ENCODE measurements at regions not wholly inside any gene's neighbourhood (a gene's known extent, or its start where the extent isn't known, plus 50 kb on each side); places are given as distances from the start of the nearest gene placed in this dataset.

DNA sequence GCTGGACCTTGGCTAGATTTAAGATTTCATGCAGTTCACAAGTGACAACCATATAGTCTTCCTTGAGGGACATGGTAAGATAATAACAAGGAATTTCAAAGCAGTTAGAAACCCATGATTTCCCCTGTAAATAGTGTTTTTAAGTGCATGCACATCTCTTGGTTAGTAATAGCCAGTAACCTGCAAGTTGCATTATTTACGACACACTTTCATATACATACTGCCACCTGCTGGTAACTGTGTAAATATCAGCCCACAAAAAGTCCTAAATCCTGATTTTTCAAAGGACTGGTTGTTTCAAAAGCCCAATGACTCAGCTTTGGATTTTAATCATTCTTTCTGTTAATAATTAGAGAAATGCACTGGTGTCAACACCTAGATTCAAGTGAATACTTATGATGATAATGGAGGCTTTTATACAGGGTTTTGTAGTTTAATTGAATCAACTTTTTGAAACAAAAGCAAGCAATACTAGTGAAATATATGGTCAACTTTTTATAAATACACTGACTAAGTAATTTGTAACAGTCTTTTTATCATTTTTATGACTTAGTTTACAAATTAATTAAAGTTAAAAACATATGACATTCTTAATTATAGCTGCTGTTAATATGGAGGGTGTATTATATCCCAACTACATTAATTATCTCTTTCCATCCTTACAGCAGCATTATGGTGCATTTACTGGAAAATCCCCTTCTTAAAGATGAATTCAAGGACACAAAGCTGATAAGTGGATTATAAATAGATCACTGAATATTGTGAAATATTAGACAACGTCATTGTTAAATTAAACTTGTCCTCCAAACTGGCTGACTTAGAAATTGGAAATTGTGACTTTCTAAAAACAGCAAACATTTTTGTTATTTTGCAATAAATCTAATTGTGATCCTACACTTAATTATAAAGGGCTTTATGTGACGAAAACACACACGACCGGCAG lies 367.7 kb upstream of the SEMA3D start:
- Histone ChIP-seq H2AFZ (ENCODE audit: low read length) (no peak overlapping the region), H3K4me2 (ENCODE audit: extremely low read depth, insufficient read depth, low read length) (no peak overlapping the region), H3K4me1 (ENCODE audit: control insufficient read depth, extremely low read depth, insufficient read depth, low read length) (no peaks in the 10 kb centered on the region), H3K9ac (ENCODE audit: insufficient read depth, low read length) (no peak overlapping the region), H3K4me3 (replicated peaks in 1 of 4; ENCODE audit: control extremely low read depth in 1 of 4, insufficient read depth in 1 of 4, low read depth in 3 of 4, low read length in 4 of 4) (no peak overlapping the region), H3K27me3 (ENCODE audit: control insufficient read depth, insufficient read depth, low read length) (no peaks in the 10 kb centered on the region), H3K79me2 (ENCODE audit: control insufficient read depth, insufficient read depth, low read length) (no peaks in the 10 kb centered on the region), H4K20me1 (ENCODE audit: control insufficient read depth, extremely low read depth, insufficient read depth, low read length) (no peaks in the 10 kb centered on the region), H3K27ac (ENCODE audit: insufficient read depth, low read length) (no peak overlapping the region), H3K9me3 (ENCODE audit: control insufficient read depth, insufficient read depth, low read depth, low read length) (no peaks in the 10 kb centered on the region), H3K36me3 (ENCODE audit: control insufficient read depth, insufficient read depth, low read length) (no peaks in the 10 kb centered on the region)
- no peak for TF ChIP-seq EZH2 (IDR thresholded peaks at IDR 0.05; ENCODE audit: low read length, missing control alignments)
- TF ChIP-seq, protein P1, sequence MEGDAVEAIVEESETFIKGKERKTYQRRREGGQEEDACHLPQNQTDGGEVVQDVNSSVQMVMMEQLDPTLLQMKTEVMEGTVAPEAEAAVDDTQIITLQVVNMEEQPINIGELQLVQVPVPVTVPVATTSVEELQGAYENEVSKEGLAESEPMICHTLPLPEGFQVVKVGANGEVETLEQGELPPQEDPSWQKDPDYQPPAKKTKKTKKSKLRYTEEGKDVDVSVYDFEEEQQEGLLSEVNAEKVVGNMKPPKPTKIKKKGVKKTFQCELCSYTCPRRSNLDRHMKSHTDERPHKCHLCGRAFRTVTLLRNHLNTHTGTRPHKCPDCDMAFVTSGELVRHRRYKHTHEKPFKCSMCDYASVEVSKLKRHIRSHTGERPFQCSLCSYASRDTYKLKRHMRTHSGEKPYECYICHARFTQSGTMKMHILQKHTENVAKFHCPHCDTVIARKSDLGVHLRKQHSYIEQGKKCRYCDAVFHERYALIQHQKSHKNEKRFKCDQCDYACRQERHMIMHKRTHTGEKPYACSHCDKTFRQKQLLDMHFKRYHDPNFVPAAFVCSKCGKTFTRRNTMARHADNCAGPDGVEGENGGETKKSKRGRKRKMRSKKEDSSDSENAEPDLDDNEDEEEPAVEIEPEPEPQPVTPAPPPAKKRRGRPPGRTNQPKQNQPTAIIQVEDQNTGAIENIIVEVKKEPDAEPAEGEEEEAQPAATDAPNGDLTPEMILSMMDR (conservative IDR thresholded peaks at IDR 0.05 in 1 of 2, IDR thresholded peaks at IDR 0.05 in 1 of 2; ENCODE audit: low read depth in 1 of 2, low read length in 2 of 2) = peak; percentile 52 to 70
- DNase-seq (ENCODE audit: low read depth in 2 of 2) = peak; percentile 71 to 88

DNA sequence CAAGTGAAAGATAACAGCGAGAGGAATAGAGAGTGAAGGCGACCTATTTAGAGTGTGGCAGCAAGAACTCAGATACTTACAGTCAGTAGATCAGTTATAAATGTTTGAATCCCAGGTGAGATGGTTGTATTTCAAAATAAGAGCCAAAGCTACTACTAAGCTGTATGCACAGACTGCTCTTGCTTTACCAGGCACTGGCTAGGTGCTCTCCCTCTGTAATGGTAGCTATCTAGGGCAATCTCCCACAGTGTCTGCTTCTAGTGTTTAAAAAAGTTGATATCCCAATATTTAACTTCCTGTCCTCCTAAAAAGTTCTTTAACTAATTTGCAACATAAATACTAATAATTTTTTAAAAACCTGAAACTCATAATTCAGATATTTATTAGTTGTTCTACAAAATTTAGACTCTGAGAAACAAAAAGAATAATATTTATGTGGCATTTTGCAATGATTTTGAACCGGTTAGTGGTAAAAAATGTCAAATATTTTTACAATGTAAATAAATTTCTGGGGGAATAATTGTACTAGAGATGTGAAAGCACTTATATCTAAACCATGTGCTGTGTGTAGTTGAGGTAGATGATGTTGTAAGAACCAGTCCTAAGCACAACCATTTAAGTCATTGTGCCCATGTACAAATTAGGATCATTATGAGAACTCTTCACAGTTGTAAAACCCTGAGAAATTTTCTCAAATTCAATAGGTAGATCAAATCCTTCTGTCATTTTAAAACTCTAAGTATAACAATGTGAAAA lies 349.3 kb upstream of the SEMA3D start:
- TF ChIP-seq, protein P1 (conservative IDR thresholded peaks at IDR 0.05 in 1 of 2, IDR thresholded peaks at IDR 0.05 in 1 of 2; ENCODE audit: low read depth in 1 of 2, low read length in 2 of 2) = no peak
- TF ChIP-seq EZH2 (IDR thresholded peaks at IDR 0.05; ENCODE audit: low read length, missing control alignments) = no peak
- H3K4me3 ChIP-seq (replicated peaks in 1 of 4; ENCODE audit: control extremely low read depth in 1 of 4, insufficient read depth in 1 of 4, low read depth in 3 of 4, low read length in 4 of 4) = no peak overlapping the region
- H3K27me3 ChIP-seq (ENCODE audit: control insufficient read depth, insufficient read depth, low read length) = no peaks in the 10 kb centered on the region
- no peak overlapping the region for H3K9ac ChIP-seq (ENCODE audit: insufficient read depth, low read length)
- no peak overlapping the region for H3K4me2 ChIP-seq (ENCODE audit: extremely low read depth, insufficient read depth, low read length)
- H3K79me2 ChIP-seq (ENCODE audit: control insufficient read depth, insufficient read depth, low read length) = no peaks in the 10 kb centered on the region
- no peaks in the 10 kb centered on the region for H3K4me1 ChIP-seq (ENCODE audit: control insufficient read depth, extremely low read depth, insufficient read depth, low read length)
- no peaks in the 10 kb centered on the region for H3K9me3 ChIP-seq (ENCODE audit: control insufficient read depth, insufficient read depth, low read depth, low read length)
- H4K20me1 ChIP-seq (ENCODE audit: control insufficient read depth, extremely low read depth, insufficient read depth, low read length) = no peaks in the 10 kb centered on the region
- DNase-seq (ENCODE audit: low read depth in 2 of 2) = no peak
- no peak overlapping the region for H2AFZ ChIP-seq (ENCODE audit: low read length)
- H3K27ac ChIP-seq (ENCODE audit: insufficient read depth, low read length) = no peak overlapping the region
- H3K36me3 ChIP-seq (ENCODE audit: control insufficient read depth, insufficient read depth, low read length) = no peaks in the 10 kb centered on the region

DNA sequence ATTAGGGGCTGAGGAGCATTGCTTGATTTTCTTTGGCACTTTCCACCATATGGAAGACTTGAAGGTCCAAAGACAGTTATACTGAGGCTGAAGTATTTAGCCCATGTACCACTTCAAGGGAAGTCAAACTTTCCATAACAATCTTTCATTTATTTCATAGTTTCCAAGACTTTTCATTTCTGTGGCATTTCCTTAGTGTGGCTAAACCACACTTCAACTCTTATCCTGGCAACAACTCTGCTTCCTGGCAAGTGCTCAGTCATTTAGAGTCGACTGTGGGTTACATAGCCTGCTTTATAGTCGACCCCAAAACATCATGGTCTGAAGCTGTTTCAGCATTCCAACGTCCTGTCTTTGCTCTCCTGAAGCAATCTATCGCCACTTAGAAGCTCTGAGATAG lies 343.0 kb upstream of the SEMA3D start:
- DNase-seq (ENCODE audit: low read depth in 2 of 2) = peak; percentile 53 to 96
- Histone ChIP-seq H3K79me2 (ENCODE audit: control insufficient read depth, insufficient read depth, low read length) (no peaks in the 10 kb centered on the region), H3K9ac (ENCODE audit: insufficient read depth, low read length) (no peak overlapping the region), H3K4me1 (ENCODE audit: control insufficient read depth, extremely low read depth, insufficient read depth, low read length) (no peaks in the 10 kb centered on the region), H2AFZ (ENCODE audit: low read length) (no peak overlapping the region), H3K27ac (ENCODE audit: insufficient read depth, low read length) (no peak overlapping the region), H3K36me3 (ENCODE audit: control insufficient read depth, insufficient read depth, low read length) (no peaks in the 10 kb centered on the region), H3K4me2 (ENCODE audit: extremely low read depth, insufficient read depth, low read length) (peak overlapping the region; percentile 13), H3K27me3 (ENCODE audit: control insufficient read depth, insufficient read depth, low read length) (no peaks in the 10 kb centered on the region), H3K4me3 (replicated peaks in 1 of 4; ENCODE audit: control extremely low read depth in 1 of 4, insufficient read depth in 1 of 4, low read depth in 3 of 4, low read length in 4 of 4) (no peak overlapping the region), H4K20me1 (ENCODE audit: control insufficient read depth, extremely low read depth, insufficient read depth, low read length) (no peaks in the 10 kb centered on the region), H3K9me3 (ENCODE audit: control insufficient read depth, insufficient read depth, low read depth, low read length) (no peaks in the 10 kb centered on the region)
- TF ChIP-seq, protein P1 (conservative IDR thresholded peaks at IDR 0.05 in 1 of 2, IDR thresholded peaks at IDR 0.05 in 1 of 2; ENCODE audit: low read depth in 1 of 2, low read length in 2 of 2) = no peak
- TF ChIP-seq EZH2 (IDR thresholded peaks at IDR 0.05; ENCODE audit: low read length, missing control alignments) = no peak
